Karpas-422 (cell line): ENCODE measurements at regions not wholly inside any gene's neighbourhood (a gene's known extent, or its start where the extent isn't known, plus 50 kb on each side); places are given as distances from the start of the nearest gene placed in this dataset.

Source experiments
- DNase-seq: peaks from one replicate; pipeline ENCODE4 v3.0.0-alpha.2; 2015
- H2AFZ ChIP-seq: fragments of 200-600 bp; sonication (generic); 2 replicates; pipeline ENCODE4 v1.6.1; 2014; ENCODE audit warnings: antibody characterized with exemption, low read length, mixed read lengths
- H3K27ac ChIP-seq: fragments of 200-600 bp; sonication (generic); 2 replicates; pipeline ENCODE4 v1.5.1; 2014; ENCODE audit warnings: mild to moderate bottlenecking, low read length, moderate library complexity
- H3K27me3 ChIP-seq: fragments of 200-600 bp; sonication (generic); 2 replicates; pipeline ENCODE4 v1.6.1; 2014; ENCODE audit warnings: low read length, mixed read lengths
- H3K36me3 ChIP-seq: fragments of 200-600 bp; sonication (generic); 2 replicates; pipeline ENCODE4 v1.6.1; 2014; ENCODE audit warnings: low read length, mixed read lengths; ENCODE audit not compliant: insufficient read depth
- H3K4me1 ChIP-seq: fragments of 200-600 bp; sonication (generic); 2 replicates; pipeline ENCODE4 v1.6.1; 2014; ENCODE audit warnings: mild to moderate bottlenecking, low read length, mixed read lengths
- H3K4me2 ChIP-seq: fragments of 200-600 bp; sonication (generic); 2 replicates; pipeline ENCODE4 v1.6.1; 2014; ENCODE audit warnings: low read length, low read depth, mild to moderate bottlenecking; ENCODE audit not compliant: poor library complexity, severe bottlenecking
- H3K4me3 ChIP-seq: fragments of 200-600 bp; sonication (generic); 2 replicates; pipeline ENCODE4 v1.5.1; 2014; ENCODE audit warnings: mild to moderate bottlenecking, antibody characterized with exemption, low read length, mixed read lengths
- H3K79me2 ChIP-seq: fragments of 200-600 bp; sonication (generic); 2 replicates; pipeline ENCODE4 v1.6.1; 2014; ENCODE audit warnings: mild to moderate bottlenecking, low read length, mixed read lengths
- H3K9ac ChIP-seq: fragments of 200-600 bp; sonication (generic); 2 replicates; pipeline ENCODE4 v1.6.0; 2014; ENCODE audit warnings: low read length
- H3K9me2 ChIP-seq: fragments of 200-600 bp; sonication (generic), shearing (Covaris generic); replicated peaks from 2 replicates; pipeline ENCODE4 v1.6.0; 2014; ENCODE audit warnings: mild to moderate bottlenecking, low read length, moderate library complexity; ENCODE audit not compliant: insufficient read depth
- H3K9me3 ChIP-seq: fragments of 300-700, 200-600 bp; sonication (generic); 2 replicates; pipeline ENCODE4 v1.6.1; 2014; ENCODE audit warnings: low read length, mixed read lengths
- H4K20me1 ChIP-seq: fragments of 200-600 bp; sonication (generic); 2 replicates; pipeline ENCODE4 v1.6.1; 2014; ENCODE audit warnings: mild to moderate bottlenecking, antibody characterized with exemption, low read length, low read depth; ENCODE audit not compliant: insufficient read depth

DNA sequence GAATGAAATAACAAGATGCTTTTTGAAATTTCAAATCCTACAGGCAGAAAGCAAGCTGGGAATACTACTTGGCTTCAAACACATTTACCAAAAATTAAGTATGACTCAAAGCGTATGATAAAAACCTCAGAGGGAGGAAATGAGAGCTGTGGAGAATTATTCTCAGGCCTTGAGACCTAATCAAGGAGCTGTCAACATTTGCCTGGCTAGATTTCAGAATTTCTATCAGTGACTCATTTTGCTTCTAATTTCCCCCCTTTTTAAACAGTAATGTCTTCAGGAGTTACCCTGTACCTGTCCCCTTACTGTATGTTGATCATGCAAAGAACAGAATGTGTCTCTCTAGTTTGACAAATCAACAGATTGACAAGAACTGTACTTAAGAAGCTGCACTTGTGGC is 1324.5 kb upstream of the DDX18 start:
- H3K4me3 ChIP-seq: no peak overlapping the region
- no peak overlapping the region for H2AFZ ChIP-seq
- H3K4me2 ChIP-seq: no peak overlapping the region
- H3K9me3 ChIP-seq: peaks cover 16% of the 10 kb centered on the region
- H3K9ac ChIP-seq: no peak overlapping the region
- 0 out of 2 replicates have a peak, but pooled peaks cover 3% of the 10 kb centered on the region for H3K9me2 ChIP-seq
- H3K36me3 ChIP-seq: no peaks in the 10 kb centered on the region
- no peaks in the 10 kb centered on the region for H3K79me2 ChIP-seq
- no peak for DNase-seq
- H3K27ac ChIP-seq: no peak overlapping the region
- H4K20me1 ChIP-seq: no peaks in the 10 kb centered on the region
- no peaks in the 10 kb centered on the region for H3K27me3 ChIP-seq
- H3K4me1 ChIP-seq: no peaks in the 10 kb centered on the region

DNA sequence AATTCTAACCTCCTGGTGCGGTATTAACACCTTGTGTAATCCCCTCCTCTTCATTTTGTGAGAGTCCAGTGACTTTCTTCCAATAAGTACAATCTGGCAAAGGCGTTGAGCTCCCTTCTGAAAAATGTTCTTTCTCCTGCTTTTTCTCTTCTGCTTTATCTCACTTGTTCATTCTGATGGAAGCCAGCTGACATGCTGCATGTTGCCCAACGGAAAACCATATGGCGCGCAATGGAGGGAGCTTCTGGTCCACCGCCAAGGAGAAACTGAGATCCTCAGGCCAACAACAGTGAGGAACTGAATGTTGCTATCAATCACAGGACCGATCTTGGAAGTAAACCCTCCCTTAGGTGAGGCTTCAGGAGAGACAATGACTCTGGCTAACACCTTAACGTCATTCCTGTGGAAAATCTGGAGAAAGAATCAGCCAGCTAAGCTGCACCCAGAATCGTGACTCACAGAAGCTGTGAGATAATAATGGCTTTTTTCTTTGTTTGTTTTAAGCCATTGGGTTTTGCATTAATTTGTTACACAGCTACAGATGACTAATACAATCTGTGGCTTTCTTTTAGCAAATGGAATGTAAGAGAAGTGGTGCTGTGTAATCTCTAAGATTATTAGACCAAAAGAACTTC is 1323.9 kb upstream of the DDX18 start:
- Histone ChIP-seq H3K79me2 (no peaks in the 10 kb centered on the region), H4K20me1 (no peaks in the 10 kb centered on the region), H3K36me3 (no peaks in the 10 kb centered on the region), H3K27me3 (no peaks in the 10 kb centered on the region), H3K9me3 (peaks cover 10% of the 10 kb centered on the region; the same call in 1 of the 2 replicates), H3K27ac (no peak overlapping the region), H3K9ac (no peak overlapping the region), H3K4me3 (no peak overlapping the region), H2AFZ (no peak overlapping the region), H3K9me2 (0 out of 2 replicates have a peak, but pooled peaks cover 3% of the 10 kb centered on the region), H3K4me2 (no peak overlapping the region), H3K4me1 (no peaks in the 10 kb centered on the region)
- no peak for DNase-seq

- H3K36me3 ChIP-seq: no peaks in the 10 kb centered on the region
- DNase-seq: no peak
- H4K20me1 ChIP-seq: no peaks in the 10 kb centered on the region
- H2AFZ ChIP-seq: no peak overlapping the region
- no peak overlapping the region for H3K27ac ChIP-seq
- peaks cover 5% of the 10 kb centered on the region; the same call in 1 of the 2 replicates for H3K9me3 ChIP-seq
- no peak overlapping the region for H3K9ac ChIP-seq
- H3K4me2 ChIP-seq: no peak overlapping the region
- H3K79me2 ChIP-seq: no peaks in the 10 kb centered on the region
- H3K9me2 ChIP-seq: 0 out of 2 replicates have a peak, but pooled peaks cover 3% of the 10 kb centered on the region
- H3K4me3 ChIP-seq: no peak overlapping the region
- no peaks in the 10 kb centered on the region for H3K4me1 ChIP-seq
- H3K27me3 ChIP-seq: no peaks in the 10 kb centered on the region
These were observed 1323.2 kb upstream of the DDX18 start for GRCh38 chr2:116491292-116491691.

GRCh38 chr2:116499389-116499788 is 1315.1 kb upstream of the DDX18 start:
- Histone ChIP-seq H3K27me3 (no peaks in the 10 kb centered on the region), H3K4me1 (no peaks in the 10 kb centered on the region), H3K9me2 (no peaks in the 10 kb centered on the region), H4K20me1 (no peaks in the 10 kb centered on the region), H3K79me2 (no peaks in the 10 kb centered on the region), H3K9ac (no peak overlapping the region), H3K4me2 (no peak overlapping the region), H3K36me3 (no peaks in the 10 kb centered on the region), H2AFZ (no peak overlapping the region), H3K27ac (no peak overlapping the region), H3K4me3 (no peak overlapping the region), H3K9me3 (no peaks in the 10 kb centered on the region)
- no peak for DNase-seq

DNA sequence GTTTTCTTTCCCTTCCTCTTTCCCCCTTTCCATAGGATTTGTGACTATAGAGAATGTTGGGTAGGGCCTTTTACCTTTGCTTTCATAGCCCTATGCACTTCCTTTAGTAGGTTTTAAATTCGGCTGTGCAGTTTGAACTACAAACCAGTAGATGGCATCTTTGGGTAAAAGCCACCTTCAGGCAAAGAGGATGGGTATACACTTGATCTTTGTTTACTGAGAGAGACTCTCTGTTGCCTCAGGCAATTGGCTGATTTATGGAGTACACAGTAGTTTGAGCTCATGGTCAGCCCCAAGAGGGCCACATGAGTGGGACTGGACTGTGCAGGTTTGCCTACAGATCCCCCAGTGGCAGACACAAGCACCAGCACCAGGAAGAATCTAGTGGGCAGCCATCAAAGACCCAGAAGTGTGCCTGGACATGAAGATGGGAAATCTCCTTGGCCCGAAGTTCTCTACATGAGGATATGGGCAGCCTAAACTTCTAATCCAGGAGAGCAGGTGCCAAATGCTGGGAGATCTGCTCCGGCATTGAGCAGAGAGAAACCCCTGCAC is 1304.3 kb upstream of the DDX18 start:
- Histone ChIP-seq H3K27ac (no peak overlapping the region), H3K9me3 (no peaks in the 10 kb centered on the region), H3K36me3 (no peaks in the 10 kb centered on the region), H2AFZ (no peak overlapping the region), H3K4me1 (no peaks in the 10 kb centered on the region), H3K79me2 (no peaks in the 10 kb centered on the region), H4K20me1 (no peaks in the 10 kb centered on the region), H3K27me3 (no peaks in the 10 kb centered on the region), H3K4me2 (no peak overlapping the region), H3K9ac (no peak overlapping the region), H3K9me2 (no peaks in the 10 kb centered on the region), H3K4me3 (no peak overlapping the region)
- peak; percentile 79 for DNase-seq

DNA sequence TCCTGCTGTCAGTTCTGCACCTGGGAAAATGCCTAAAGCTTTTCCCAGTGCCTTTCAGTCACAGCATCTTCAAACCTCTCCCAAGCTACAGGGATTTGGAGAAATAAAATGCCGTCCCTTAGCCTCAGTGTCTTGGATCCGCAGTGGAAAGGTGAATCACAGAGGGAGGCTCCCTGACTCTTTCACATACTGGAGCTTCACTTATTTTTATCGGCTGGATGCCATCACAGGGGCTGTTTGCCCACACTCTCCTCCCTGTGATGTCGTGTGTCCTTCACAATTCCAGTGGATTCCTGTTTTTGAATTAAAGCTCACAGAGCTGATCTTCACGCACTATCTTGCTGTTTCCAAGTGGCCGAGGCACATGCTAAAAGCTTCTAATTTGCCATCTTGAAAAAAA is 1303.1 kb upstream of the DDX18 start:
- Histone ChIP-seq H3K79me2 (no peaks in the 10 kb centered on the region), H3K4me1 (no peaks in the 10 kb centered on the region), H2AFZ (no peak overlapping the region), H3K27ac (no peak overlapping the region), H3K36me3 (no peaks in the 10 kb centered on the region), H3K9me2 (no peaks in the 10 kb centered on the region), H4K20me1 (no peaks in the 10 kb centered on the region), H3K4me3 (no peak overlapping the region), H3K27me3 (no peaks in the 10 kb centered on the region), H3K9ac (no peak overlapping the region), H3K9me3 (no peaks in the 10 kb centered on the region), H3K4me2 (no peak overlapping the region)
- DNase-seq: no peak

- no peaks in the 10 kb centered on the region for H3K79me2 ChIP-seq
- DNase-seq: no peak
- H3K4me3 ChIP-seq: no peak overlapping the region
These were observed 1300.5 kb upstream of the DDX18 start for GRCh38 chr2:116513991-116514390.

DNA sequence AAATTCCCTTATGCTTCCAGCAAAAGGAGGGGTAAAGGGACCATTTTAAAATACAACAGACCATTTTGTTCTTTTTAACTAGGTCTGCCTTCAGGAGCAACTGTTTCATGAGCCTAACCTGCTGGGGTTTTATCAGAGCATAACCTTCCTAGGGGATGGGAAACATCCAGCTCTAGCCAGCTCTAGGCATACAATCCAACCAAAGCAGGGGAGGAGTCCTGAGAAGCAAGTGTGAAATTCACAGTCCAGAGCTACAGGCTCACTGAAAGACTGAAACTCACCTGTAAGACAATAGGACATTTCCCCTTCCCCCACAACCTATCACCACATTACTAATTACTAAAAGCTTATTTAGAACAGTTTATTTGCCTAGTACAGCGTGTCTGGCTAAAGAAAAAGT is 1296.6 kb upstream of the DDX18 start:
- H3K9ac ChIP-seq: no peak overlapping the region
- no peak overlapping the region for H3K4me3 ChIP-seq
- no peaks in the 10 kb centered on the region for H3K27me3 ChIP-seq
- no peaks in the 10 kb centered on the region for H3K79me2 ChIP-seq
- no peaks in the 10 kb centered on the region; the same call in 1 of the 2 replicates for H3K4me1 ChIP-seq
- H3K27ac ChIP-seq: no peak overlapping the region
- no peak overlapping the region for H2AFZ ChIP-seq
- no peaks in the 10 kb centered on the region for H4K20me1 ChIP-seq
- no peak for DNase-seq
- H3K9me2 ChIP-seq: no peaks in the 10 kb centered on the region
- H3K4me2 ChIP-seq: no peak overlapping the region
- no peaks in the 10 kb centered on the region for H3K9me3 ChIP-seq
- H3K36me3 ChIP-seq: no peaks in the 10 kb centered on the region

More at GRCh38 chr2:116513991-116514390, 1300.5 kb upstream of the DDX18 start:
- no peak overlapping the region for H2AFZ ChIP-seq
- H3K9me2 ChIP-seq: no peaks in the 10 kb centered on the region
- no peaks in the 10 kb centered on the region for H3K36me3 ChIP-seq
- no peak overlapping the region for H3K27ac ChIP-seq
- no peaks in the 10 kb centered on the region for H3K27me3 ChIP-seq
- H3K4me2 ChIP-seq: no peak overlapping the region
- H3K9me3 ChIP-seq: no peaks in the 10 kb centered on the region
- H3K4me1 ChIP-seq: no peaks in the 10 kb centered on the region
- H4K20me1 ChIP-seq: no peaks in the 10 kb centered on the region
- no peak overlapping the region for H3K9ac ChIP-seq
